ENCODE measurements at regions not wholly inside any gene's neighbourhood (a gene's known extent, or its start where the extent isn't known, plus 50 kb on each side); places are given as distances from the start of the nearest gene placed in this dataset.

DNA sequence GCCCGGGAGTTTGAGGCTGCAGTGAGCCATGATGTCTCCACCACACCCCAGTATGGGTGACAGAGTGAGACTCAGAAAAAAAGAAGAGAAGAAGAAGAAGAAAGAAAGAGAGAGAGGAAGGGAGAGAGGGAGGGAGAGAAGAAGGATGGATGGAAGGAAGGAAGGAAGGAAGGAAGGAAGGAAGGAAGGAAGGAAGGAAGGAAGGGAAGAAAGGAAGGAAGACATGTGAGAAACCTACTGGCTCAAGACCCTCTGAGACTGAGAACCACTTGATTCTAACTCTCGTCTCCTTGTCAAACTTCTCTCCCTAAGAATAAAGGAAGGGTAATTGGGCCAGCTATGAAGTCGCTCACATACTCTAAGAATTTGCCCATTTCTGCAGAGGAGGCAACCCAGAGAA, 148.1 kb upstream of the UBE2E1 start:
- dilution Hi-C loops (cut with MboI; ENCODE audit: extremely low pct_ligation_motif_present, low sequenced_read_pairs) = no loop called here

DNA sequence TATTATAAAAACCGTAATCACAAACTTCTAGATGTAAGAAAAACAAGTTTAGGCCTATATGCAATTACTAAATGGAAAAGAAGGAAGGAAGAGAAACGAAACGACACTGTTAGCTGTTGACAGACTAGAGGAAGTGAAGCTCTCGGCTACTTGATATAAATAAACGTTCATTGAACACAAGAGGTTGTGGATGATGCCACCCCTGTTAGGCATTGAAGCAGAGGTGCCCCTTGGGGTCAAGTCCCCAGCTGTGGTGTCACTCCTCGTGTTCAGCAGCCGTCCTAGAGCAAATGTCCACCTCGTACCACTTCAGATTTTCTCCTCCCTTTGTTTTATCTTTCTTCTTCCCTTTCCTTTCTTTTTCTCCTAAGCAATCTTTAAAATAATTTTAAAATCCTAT, 146.5 kb upstream of the UBE2E1 start:
- no peaks in the 10 kb centered on the region for H3K27me3 ChIP-seq (ENCODE audit: control insufficient read depth, extremely low read depth, insufficient read depth, low read length)
- H3K4me3 ChIP-seq (ENCODE audit: control insufficient read depth in 2 of 3, extremely low read depth in 1 of 3, insufficient read depth in 2 of 3, low read depth in 1 of 3, low read length in 3 of 3) = no peak overlapping the region
- dilution Hi-C loops (cut with MboI; ENCODE audit: extremely low pct_ligation_motif_present, low sequenced_read_pairs) = no loop called here
- no peaks in the 10 kb centered on the region for H3K9me1 ChIP-seq (ENCODE audit: control insufficient read depth, extremely low read depth, insufficient read depth, low read length)
- H2AFZ ChIP-seq (ENCODE audit: control insufficient read depth, low read length) = no peak overlapping the region
- DNase-seq (ENCODE audit: low read depth, low spot score) (no peak), FAIRE-seq (no peak)
- H3K27ac ChIP-seq (ENCODE audit: control insufficient read depth, insufficient read depth, low read length) = no peak overlapping the region
- no peaks in the 10 kb centered on the region for H3K36me3 ChIP-seq (ENCODE audit: control insufficient read depth in 2 of 2, extremely low read depth in 1 of 2, insufficient read depth in 2 of 2, low read length in 2 of 2)
- no peaks in the 10 kb centered on the region for H3K9me3 ChIP-seq (ENCODE audit: control insufficient read depth, low read depth, low read length)
- no peak for TF ChIP-seq EZH2 (IDR thresholded peaks at IDR 0.05; ENCODE audit: low read length)
- TF ChIP-seq, protein P1, sequence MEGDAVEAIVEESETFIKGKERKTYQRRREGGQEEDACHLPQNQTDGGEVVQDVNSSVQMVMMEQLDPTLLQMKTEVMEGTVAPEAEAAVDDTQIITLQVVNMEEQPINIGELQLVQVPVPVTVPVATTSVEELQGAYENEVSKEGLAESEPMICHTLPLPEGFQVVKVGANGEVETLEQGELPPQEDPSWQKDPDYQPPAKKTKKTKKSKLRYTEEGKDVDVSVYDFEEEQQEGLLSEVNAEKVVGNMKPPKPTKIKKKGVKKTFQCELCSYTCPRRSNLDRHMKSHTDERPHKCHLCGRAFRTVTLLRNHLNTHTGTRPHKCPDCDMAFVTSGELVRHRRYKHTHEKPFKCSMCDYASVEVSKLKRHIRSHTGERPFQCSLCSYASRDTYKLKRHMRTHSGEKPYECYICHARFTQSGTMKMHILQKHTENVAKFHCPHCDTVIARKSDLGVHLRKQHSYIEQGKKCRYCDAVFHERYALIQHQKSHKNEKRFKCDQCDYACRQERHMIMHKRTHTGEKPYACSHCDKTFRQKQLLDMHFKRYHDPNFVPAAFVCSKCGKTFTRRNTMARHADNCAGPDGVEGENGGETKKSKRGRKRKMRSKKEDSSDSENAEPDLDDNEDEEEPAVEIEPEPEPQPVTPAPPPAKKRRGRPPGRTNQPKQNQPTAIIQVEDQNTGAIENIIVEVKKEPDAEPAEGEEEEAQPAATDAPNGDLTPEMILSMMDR (optimal IDR thresholded peaks at IDR 0.05 in 1 of 3, IDR thresholded peaks at IDR 0.05 in 1 of 3, conservative IDR thresholded peaks at IDR 0.05 in 1 of 3; ENCODE audit: extremely low read depth in 1 of 3, insufficient read depth in 2 of 3, low read length in 3 of 3) = no peak
- H3K9ac ChIP-seq (ENCODE audit: control insufficient read depth, extremely low read depth, insufficient read depth, low read length) = no peak overlapping the region
- H3K4me1 ChIP-seq (ENCODE audit: control insufficient read depth, extremely low read depth, insufficient read depth, low read length) = peaks cover 7% of the 10 kb centered on the region
- H4K20me1 ChIP-seq (ENCODE audit: control insufficient read depth, extremely low read depth, insufficient read depth, low read length) = no peaks in the 10 kb centered on the region
- H3K79me2 ChIP-seq (ENCODE audit: control insufficient read depth, insufficient read depth, low read length) = no peaks in the 10 kb centered on the region
- no peak overlapping the region for H3K4me2 ChIP-seq (ENCODE audit: control insufficient read depth, extremely low read depth, insufficient read depth, low read depth, low read length)

More for the DNA sequence above, 148.1 kb upstream of the UBE2E1 start:
- Histone ChIP-seq H3K4me3 (ENCODE audit: control insufficient read depth in 2 of 3, extremely low read depth in 1 of 3, insufficient read depth in 2 of 3, low read depth in 1 of 3, low read length in 3 of 3) (no peak overlapping the region), H3K4me2 (ENCODE audit: control insufficient read depth, extremely low read depth, insufficient read depth, low read depth, low read length) (no peak overlapping the region), H4K20me1 (ENCODE audit: control insufficient read depth, extremely low read depth, insufficient read depth, low read length) (no peaks in the 10 kb centered on the region), H3K9me3 (ENCODE audit: control insufficient read depth, low read depth, low read length) (no peaks in the 10 kb centered on the region), H3K9me1 (ENCODE audit: control insufficient read depth, extremely low read depth, insufficient read depth, low read length) (no peaks in the 10 kb centered on the region), H3K9ac (ENCODE audit: control insufficient read depth, extremely low read depth, insufficient read depth, low read length) (no peak overlapping the region), H2AFZ (ENCODE audit: control insufficient read depth, low read length) (no peak overlapping the region), H3K36me3 (ENCODE audit: control insufficient read depth in 2 of 2, extremely low read depth in 1 of 2, insufficient read depth in 2 of 2, low read length in 2 of 2) (no peaks in the 10 kb centered on the region), H3K27ac (ENCODE audit: control insufficient read depth, insufficient read depth, low read length) (no peak overlapping the region), H3K79me2 (ENCODE audit: control insufficient read depth, insufficient read depth, low read length) (no peaks in the 10 kb centered on the region), H3K27me3 (ENCODE audit: control insufficient read depth, extremely low read depth, insufficient read depth, low read length) (no peaks in the 10 kb centered on the region), H3K4me1 (ENCODE audit: control insufficient read depth, extremely low read depth, insufficient read depth, low read length) (no peaks in the 10 kb centered on the region)
- DNase-seq (ENCODE audit: low read depth, low spot score) (no peak), FAIRE-seq (no peak)
- no peak for TF ChIP-seq EZH2 (IDR thresholded peaks at IDR 0.05; ENCODE audit: low read length)
- TF ChIP-seq, protein P1 (optimal IDR thresholded peaks at IDR 0.05 in 1 of 3, IDR thresholded peaks at IDR 0.05 in 1 of 3, conservative IDR thresholded peaks at IDR 0.05 in 1 of 3; ENCODE audit: extremely low read depth in 1 of 3, insufficient read depth in 2 of 3, low read length in 3 of 3) = no peak

All from keratinocyte (primary cell).